ENCODE measurements at regions not wholly inside any gene's neighbourhood (a gene's known extent, or its start where the extent isn't known, plus 50 kb on each side); places are given as distances from the start of the nearest gene placed in this dataset.
"Not testable (repeated sequence)": the region's sequence is repeated elsewhere in the genome, so short reads cannot be mapped to it uniquely, and the experiment has no call there.

DNA sequence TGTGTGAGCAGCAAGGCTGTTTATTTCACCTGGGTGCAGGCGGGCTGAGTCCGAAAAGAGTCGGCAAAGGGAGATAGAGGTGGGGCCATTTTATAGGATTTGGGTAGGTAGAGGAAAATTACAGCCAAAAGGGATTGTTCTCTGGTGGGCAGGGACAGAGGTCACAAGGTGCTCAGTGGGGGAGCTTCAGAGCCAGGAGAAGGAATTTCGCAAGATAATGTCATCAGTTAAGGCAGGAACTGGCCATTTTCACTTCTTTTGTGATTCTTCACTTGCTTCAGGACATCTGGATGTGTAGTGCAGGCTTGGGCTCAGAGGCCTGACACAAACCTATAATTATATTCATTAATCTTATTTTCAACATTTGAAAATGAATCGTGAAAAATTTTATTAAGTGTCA, 1001.9 kb downstream of the STPG2 start:
- H3K36me3 ChIP-seq (replicated peaks in 1 of 2; ENCODE audit: control insufficient read depth in 2 of 2, insufficient read depth in 2 of 2, low read length in 2 of 2); H2BK120ac ChIP-seq (ENCODE audit: low read depth, low read length); DNase-seq (ENCODE audit: low spot score); H2BK5ac ChIP-seq (ENCODE audit: low read length); H3K79me1 ChIP-seq (ENCODE audit: low read depth, low read length); H2AK5ac ChIP-seq (ENCODE audit: low read depth, low read length); H3K4me2 ChIP-seq (ENCODE audit: insufficient read depth, low read length, poor library complexity, severe bottlenecking); H3K9me3 ChIP-seq (replicated peaks in 1 of 2; ENCODE audit: control insufficient read depth in 2 of 2, insufficient read depth in 1 of 2, low read depth in 1 of 2, low read length in 2 of 2); H3K4me1 ChIP-seq (ENCODE audit: control insufficient read depth in 2 of 2, insufficient read depth in 1 of 2, low read depth in 1 of 2, low read length in 2 of 2); H3K27ac ChIP-seq (replicated peaks; ENCODE audit: low read length); H3K9ac ChIP-seq (ENCODE audit: low read depth, low read length, poor library complexity); H3K18ac ChIP-seq (ENCODE audit: low read length); H3K4ac ChIP-seq (ENCODE audit: low read length); H4K8ac ChIP-seq (ENCODE audit: low read depth, low read length); H3K4me3 ChIP-seq (ENCODE audit: low read length in 2 of 2); H3K27me3 ChIP-seq (ENCODE audit: control insufficient read depth in 3 of 3, insufficient read depth in 3 of 3, low read depth in 1 of 3, low read length in 3 of 3); H2BK12ac ChIP-seq (ENCODE audit: low read length); H2BK15ac ChIP-seq (ENCODE audit: low read length); H4K91ac ChIP-seq (ENCODE audit: low read depth, low read length, poor library complexity); H3K14ac ChIP-seq (ENCODE audit: low read length); H2AFZ ChIP-seq (ENCODE audit: low read length); H3K23ac ChIP-seq (ENCODE audit: low read depth, low read length, poor library complexity): not testable (repeated sequence)
- WGBS, 2 donors (ENCODE audit: extremely low coverage in 2 of 2, insufficient read length in 2 of 2, insufficient replicate concordance in 1 of 2) = no CpG with 5 or more reads among the region's 5 CpGs

GRCh38 chr4:97142410-97142809, 1000.9 kb downstream of the STPG2 start:
- Histone ChIP-seq H3K4ac (ENCODE audit: low read length) (no peak overlapping the region), H2BK120ac (ENCODE audit: low read depth, low read length) (no peak overlapping the region), H3K36me3 (replicated peaks in 1 of 2; ENCODE audit: control insufficient read depth in 2 of 2, insufficient read depth in 2 of 2, low read length in 2 of 2) (no peaks in the 10 kb centered on the region), H3K23ac (ENCODE audit: low read depth, low read length, poor library complexity) (no peak overlapping the region), H3K14ac (ENCODE audit: low read length) (no peak overlapping the region), H4K91ac (ENCODE audit: low read depth, low read length, poor library complexity) (no peak overlapping the region), H3K9ac (ENCODE audit: low read depth, low read length, poor library complexity) (no peak overlapping the region), H3K27me3 (ENCODE audit: control insufficient read depth in 3 of 3, insufficient read depth in 3 of 3, low read depth in 1 of 3, low read length in 3 of 3) (no peaks in the 10 kb centered on the region), H3K4me2 (ENCODE audit: insufficient read depth, low read length, poor library complexity, severe bottlenecking) (no peak overlapping the region), H2BK15ac (ENCODE audit: low read length) (no peak overlapping the region), H3K27ac (replicated peaks; ENCODE audit: low read length) (no peak overlapping the region), H3K4me1 (ENCODE audit: control insufficient read depth in 2 of 2, insufficient read depth in 1 of 2, low read depth in 1 of 2, low read length in 2 of 2) (no peaks in the 10 kb centered on the region), H3K79me1 (ENCODE audit: low read depth, low read length) (no peaks in the 10 kb centered on the region), H2AK5ac (ENCODE audit: low read depth, low read length) (no peak overlapping the region), H3K4me3 (ENCODE audit: low read length in 2 of 2) (no peak overlapping the region), H3K18ac (ENCODE audit: low read length) (no peak overlapping the region), H3K9me3 (replicated peaks in 1 of 2; ENCODE audit: control insufficient read depth in 2 of 2, insufficient read depth in 1 of 2, low read depth in 1 of 2, low read length in 2 of 2) (peaks cover 0 to 6% of the 10 kb centered on the region in 2 donors), H4K8ac (ENCODE audit: low read depth, low read length) (no peak overlapping the region), H2BK12ac (ENCODE audit: low read length) (no peak overlapping the region), H2BK5ac (ENCODE audit: low read length) (no peak overlapping the region), H2AFZ (ENCODE audit: low read length) (no peak overlapping the region)
- WGBS, 2 donors (ENCODE audit: extremely low coverage in 2 of 2, insufficient read length in 2 of 2, insufficient replicate concordance in 1 of 2) = no CpG with 5 or more reads among the region's 2 CpGs
- no peak for DNase-seq (ENCODE audit: low spot score)

DNA sequence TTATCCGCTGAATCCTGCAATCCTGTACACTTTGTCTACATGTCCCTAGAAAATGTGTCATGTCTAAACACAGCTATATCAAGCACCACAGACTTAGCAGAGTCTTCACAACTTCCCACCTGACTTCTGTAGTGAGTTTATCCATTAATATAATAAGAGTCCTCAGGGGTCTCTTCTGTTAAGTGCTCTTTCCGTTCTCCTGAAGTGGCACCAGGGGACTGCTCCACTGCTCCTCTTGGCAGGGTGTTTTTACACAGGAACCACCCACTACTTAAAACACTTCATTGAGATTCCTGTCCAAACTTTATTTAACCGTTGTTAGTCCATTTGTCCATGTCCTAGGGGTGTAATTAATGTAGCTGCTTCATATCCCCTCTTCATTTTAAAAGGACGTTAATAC, 1000.4 kb downstream of the STPG2 start:
- no peak for DNase-seq (ENCODE audit: low spot score)
- H3K9me3 ChIP-seq (replicated peaks in 1 of 2; ENCODE audit: control insufficient read depth in 2 of 2, insufficient read depth in 1 of 2, low read depth in 1 of 2, low read length in 2 of 2) = peaks cover 0 to 6% of the 10 kb centered on the region in 2 donors

DNA sequence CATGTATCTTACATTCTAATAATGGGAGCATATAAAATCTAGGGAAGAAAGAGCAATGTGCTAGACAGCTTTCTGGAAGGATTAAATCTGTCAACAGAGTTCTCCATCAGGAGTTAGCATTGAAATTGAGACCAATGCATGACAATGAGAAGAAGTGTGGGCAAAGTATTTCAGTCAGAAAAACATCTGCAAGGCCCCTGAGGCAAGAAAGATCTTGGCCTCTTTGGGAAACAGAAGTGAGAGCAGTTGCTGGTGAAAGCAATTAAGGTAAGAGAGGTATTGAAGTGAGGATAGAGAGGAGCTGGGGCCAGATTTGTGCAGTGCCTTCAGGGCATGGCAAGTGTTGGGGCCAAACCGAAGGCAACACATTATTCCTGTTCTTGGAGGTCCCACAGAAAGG, 999.1 kb downstream of the STPG2 start:
- H2BK15ac ChIP-seq (ENCODE audit: low read length) = no peak overlapping the region
- WGBS, 2 donors (ENCODE audit: extremely low coverage in 2 of 2, insufficient read length in 2 of 2, insufficient replicate concordance in 1 of 2) = no CpG with 5 or more reads among the region's 1 CpG
- H4K8ac ChIP-seq (ENCODE audit: low read depth, low read length) = no peak overlapping the region
- no peak overlapping the region for H3K4me3 ChIP-seq (ENCODE audit: low read length in 2 of 2)
- H3K4ac ChIP-seq (ENCODE audit: low read length) = no peak overlapping the region
- H3K4me1 ChIP-seq (ENCODE audit: control insufficient read depth in 2 of 2, insufficient read depth in 1 of 2, low read depth in 1 of 2, low read length in 2 of 2) = no peaks in the 10 kb centered on the region
- no peak overlapping the region for H3K18ac ChIP-seq (ENCODE audit: low read length)
- H2BK12ac ChIP-seq (ENCODE audit: low read length) = no peak overlapping the region
- H2AFZ ChIP-seq (ENCODE audit: low read length) = no peak overlapping the region
- no peak overlapping the region for H3K14ac ChIP-seq (ENCODE audit: low read length)
- H3K27me3 ChIP-seq (ENCODE audit: control insufficient read depth in 3 of 3, insufficient read depth in 3 of 3, low read depth in 1 of 3, low read length in 3 of 3) = peaks cover 0 to 1% (median 0%) of the 10 kb centered on the region in 3 experiments
- H2AK5ac ChIP-seq (ENCODE audit: low read depth, low read length) = no peak overlapping the region
- no peaks in the 10 kb centered on the region for H3K79me1 ChIP-seq (ENCODE audit: low read depth, low read length)
- H3K27ac ChIP-seq (replicated peaks; ENCODE audit: low read length) = no peak overlapping the region
- DNase-seq (ENCODE audit: low spot score) = no peak
- no peak overlapping the region for H3K23ac ChIP-seq (ENCODE audit: low read depth, low read length, poor library complexity)
- H2BK5ac ChIP-seq (ENCODE audit: low read length) = no peak overlapping the region
- peaks cover 0 to 6% of the 10 kb centered on the region in 2 donors for H3K9me3 ChIP-seq (replicated peaks in 1 of 2; ENCODE audit: control insufficient read depth in 2 of 2, insufficient read depth in 1 of 2, low read depth in 1 of 2, low read length in 2 of 2)
- no peak overlapping the region for H3K9ac ChIP-seq (ENCODE audit: low read depth, low read length, poor library complexity)
- no peaks in the 10 kb centered on the region for H3K36me3 ChIP-seq (replicated peaks in 1 of 2; ENCODE audit: control insufficient read depth in 2 of 2, insufficient read depth in 2 of 2, low read length in 2 of 2)
- no peak overlapping the region for H3K4me2 ChIP-seq (ENCODE audit: insufficient read depth, low read length, poor library complexity, severe bottlenecking)
- no peak overlapping the region for H4K91ac ChIP-seq (ENCODE audit: low read depth, low read length, poor library complexity)
- no peak overlapping the region for H2BK120ac ChIP-seq (ENCODE audit: low read depth, low read length)

More for the DNA sequence above, 1000.4 kb downstream of the STPG2 start:
- Histone ChIP-seq H3K4me2 (ENCODE audit: insufficient read depth, low read length, poor library complexity, severe bottlenecking) (no peak overlapping the region), H2BK5ac (ENCODE audit: low read length) (no peak overlapping the region), H3K23ac (ENCODE audit: low read depth, low read length, poor library complexity) (no peak overlapping the region), H3K79me1 (ENCODE audit: low read depth, low read length) (no peaks in the 10 kb centered on the region), H3K14ac (ENCODE audit: low read length) (no peak overlapping the region), H2AK5ac (ENCODE audit: low read depth, low read length) (no peak overlapping the region), H2BK15ac (ENCODE audit: low read length) (no peak overlapping the region), H3K9ac (ENCODE audit: low read depth, low read length, poor library complexity) (no peak overlapping the region), H4K8ac (ENCODE audit: low read depth, low read length) (no peak overlapping the region), H3K18ac (ENCODE audit: low read length) (no peak overlapping the region), H3K4me3 (ENCODE audit: low read length in 2 of 2) (no peak overlapping the region), H4K91ac (ENCODE audit: low read depth, low read length, poor library complexity) (no peak overlapping the region), H3K36me3 (replicated peaks in 1 of 2; ENCODE audit: control insufficient read depth in 2 of 2, insufficient read depth in 2 of 2, low read length in 2 of 2) (no peaks in the 10 kb centered on the region), H3K4me1 (ENCODE audit: control insufficient read depth in 2 of 2, insufficient read depth in 1 of 2, low read depth in 1 of 2, low read length in 2 of 2) (no peaks in the 10 kb centered on the region), H3K27me3 (ENCODE audit: control insufficient read depth in 3 of 3, insufficient read depth in 3 of 3, low read depth in 1 of 3, low read length in 3 of 3) (peaks cover 0 to 1% (median 0%) of the 10 kb centered on the region in 3 experiments), H2BK120ac (ENCODE audit: low read depth, low read length) (no peak overlapping the region), H3K27ac (replicated peaks; ENCODE audit: low read length) (no peak overlapping the region), H3K4ac (ENCODE audit: low read length) (no peak overlapping the region), H2BK12ac (ENCODE audit: low read length) (no peak overlapping the region), H2AFZ (ENCODE audit: low read length) (no peak overlapping the region)
- WGBS, 2 donors (ENCODE audit: extremely low coverage in 2 of 2, insufficient read length in 2 of 2, insufficient replicate concordance in 1 of 2) = no CpG with 5 or more reads among the region's 4 CpGs
